HG03280 (cell line): ENCODE measurements at regions not wholly inside any gene's neighbourhood (a gene's known extent, or its start where the extent isn't known, plus 50 kb on each side); places are given as distances from the start of the nearest gene placed in this dataset.

Experiments
- ATAC-seq: cut with Tn5 transposase; IDR thresholded peaks from one replicate; pipeline ENCODE4 v1.9.1; 2021; ENCODE audit warnings: mild to moderate bottlenecking, moderate library complexity; ENCODE audit not compliant: unreplicated experiment

GRCh38 chr10:113357681-113358300 lies 195.1 kb upstream of the HABP2 start:
- ATAC-seq, result no peak

DNA sequence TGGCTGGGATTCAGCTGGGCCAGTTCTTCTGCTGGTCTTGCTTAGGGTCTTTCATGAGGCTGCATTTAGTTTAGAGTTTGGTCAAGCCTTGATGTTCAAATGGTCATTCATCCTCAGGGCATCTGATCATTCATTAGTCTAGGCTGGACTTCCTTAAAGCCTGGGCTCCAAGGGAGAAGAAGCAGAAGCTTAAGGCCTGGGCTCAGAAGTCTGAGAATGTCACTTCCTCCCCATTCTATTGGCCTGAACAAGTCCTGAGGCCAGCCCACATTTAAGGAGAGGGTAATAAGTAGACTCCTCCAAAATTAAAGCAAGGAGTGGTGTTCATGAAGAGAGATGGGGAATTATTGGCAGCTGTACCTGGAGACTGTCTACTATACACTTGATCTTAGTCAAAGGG lies 193.2 kb upstream of the HABP2 start:
- no peak for ATAC-seq

DNA sequence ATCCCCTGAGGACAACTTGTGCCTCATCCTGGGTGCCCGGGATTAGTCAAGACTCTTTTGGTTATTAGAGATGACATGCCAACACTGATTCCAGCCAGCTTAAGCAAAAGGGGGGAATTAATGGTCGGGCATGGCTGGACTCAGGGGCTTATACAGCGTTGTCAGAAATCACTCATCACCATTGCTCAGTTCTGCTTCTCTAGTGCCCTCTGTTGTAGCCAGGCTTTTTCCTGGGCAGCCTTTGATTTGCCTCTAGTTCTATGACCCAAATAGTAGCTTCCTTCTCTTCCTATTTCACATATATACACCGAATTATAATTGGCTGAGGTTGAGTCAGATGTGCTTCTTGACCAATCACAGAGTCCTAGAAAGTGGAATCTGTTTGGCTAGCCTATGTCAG lies 192.0 kb upstream of the HABP2 start:
- ATAC-seq, result no peak

- ATAC-seq, result no peak
Observed at GRCh38 chr10:113362645-113363091, 190.2 kb upstream of the HABP2 start.

- no peak for ATAC-seq
Observed at GRCh38 chr10:113364227-113364626, 188.6 kb upstream of the HABP2 start.

DNA sequence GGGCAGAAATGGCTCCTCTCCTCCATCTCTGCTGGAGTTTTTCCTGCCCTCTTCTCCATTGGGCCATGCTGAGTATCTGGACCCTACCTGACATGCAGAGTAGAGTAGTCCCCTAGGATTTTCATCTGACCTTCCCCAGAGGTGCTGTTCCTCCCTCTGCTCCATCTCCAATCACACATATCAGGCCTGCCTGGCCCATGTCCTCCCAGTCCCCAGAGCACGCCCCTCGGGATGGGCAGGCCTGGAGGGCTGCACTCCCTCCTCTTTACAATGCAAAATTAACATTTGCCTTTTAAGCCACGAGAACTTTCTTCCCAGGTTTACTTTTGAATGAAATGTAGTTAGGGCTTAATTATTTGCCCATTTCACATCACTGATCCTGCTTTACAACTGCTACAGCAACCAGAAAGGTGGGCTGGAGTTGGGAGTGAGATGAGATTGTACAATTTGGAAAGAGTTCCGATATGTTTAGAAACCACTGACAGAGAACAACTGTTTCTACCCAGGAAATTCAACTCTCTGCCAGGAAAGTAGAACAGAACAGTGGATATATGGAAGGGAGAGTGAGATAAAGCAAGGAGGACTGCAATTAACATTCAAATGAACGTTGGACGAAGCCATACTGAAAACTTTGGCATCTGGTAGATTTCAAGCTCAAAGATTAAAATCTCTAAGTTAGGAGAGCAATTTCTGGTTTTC lies 184.0 kb upstream of the HABP2 start:
- no peak for ATAC-seq

GRCh38 chr10:113369365-113369694 lies 183.5 kb upstream of the HABP2 start:
- ATAC-seq, result no peak

DNA sequence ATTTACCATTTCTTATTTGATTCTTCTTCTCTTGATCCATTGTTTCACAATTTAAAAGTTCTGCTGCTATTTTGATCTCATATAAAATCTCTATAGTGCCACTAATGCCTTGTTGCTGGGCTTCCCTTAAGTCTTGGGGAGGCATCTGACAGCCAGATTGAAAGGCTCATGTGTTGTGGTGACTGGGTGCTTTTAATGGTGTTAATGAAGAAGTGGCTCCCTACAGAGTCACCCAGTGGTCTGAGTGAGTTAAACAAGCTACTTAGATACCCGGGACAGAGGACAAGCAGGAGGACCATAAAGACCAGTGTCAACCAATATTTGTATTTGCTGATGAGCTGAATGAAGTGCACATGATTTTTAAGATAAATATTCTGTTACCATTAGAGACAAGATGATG lies 176.4 kb upstream of the HABP2 start:
- no peak for ATAC-seq

- ATAC-seq, result no peak
Observed at GRCh38 chr10:113379091-113379490, 173.8 kb upstream of the HABP2 start.

DNA sequence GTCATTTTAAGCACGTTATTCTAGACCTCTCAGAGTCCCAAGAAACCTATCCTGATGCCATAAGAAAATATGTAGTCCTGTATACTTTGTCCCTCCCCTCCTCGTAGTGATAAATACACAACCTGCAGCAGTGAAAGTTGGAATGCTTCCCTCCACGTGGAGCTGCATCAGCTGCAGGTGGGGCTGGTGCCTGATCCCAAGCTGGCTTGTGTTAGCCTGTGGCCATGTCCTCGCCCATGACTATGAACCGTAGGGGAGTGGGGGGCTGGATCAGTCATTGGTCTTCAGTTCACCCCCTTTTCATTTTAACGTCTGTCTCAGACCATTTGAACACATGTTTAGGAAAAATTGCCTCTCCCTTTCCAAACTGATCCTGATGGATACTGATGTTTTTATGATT lies 171.4 kb upstream of the HABP2 start:
- ATAC-seq, result no peak

- ATAC-seq, result no peak
Observed at GRCh38 chr10:113381981-113382509, 170.8 kb upstream of the HABP2 start.

GRCh38 chr10:113382691-113383090 lies 170.2 kb upstream of the HABP2 start:
- ATAC-seq, result no peak

- no peak for ATAC-seq
Observed at GRCh38 chr10:113384181-113384580, 168.7 kb upstream of the HABP2 start.

- peak; percentile 71 for ATAC-seq
Observed at GRCh38 chr10:113385021-113385999, 167.5 kb upstream of the HABP2 start.

GRCh38 chr10:113386005-113386404 lies 166.8 kb upstream of the HABP2 start:
- ATAC-seq, result no peak

- no peak for ATAC-seq
Observed at GRCh38 chr10:113389969-113390368, 162.9 kb upstream of the HABP2 start.

- no peak for ATAC-seq
Observed at GRCh38 chr10:113390896-113391295, 162.0 kb upstream of the HABP2 start.

DNA sequence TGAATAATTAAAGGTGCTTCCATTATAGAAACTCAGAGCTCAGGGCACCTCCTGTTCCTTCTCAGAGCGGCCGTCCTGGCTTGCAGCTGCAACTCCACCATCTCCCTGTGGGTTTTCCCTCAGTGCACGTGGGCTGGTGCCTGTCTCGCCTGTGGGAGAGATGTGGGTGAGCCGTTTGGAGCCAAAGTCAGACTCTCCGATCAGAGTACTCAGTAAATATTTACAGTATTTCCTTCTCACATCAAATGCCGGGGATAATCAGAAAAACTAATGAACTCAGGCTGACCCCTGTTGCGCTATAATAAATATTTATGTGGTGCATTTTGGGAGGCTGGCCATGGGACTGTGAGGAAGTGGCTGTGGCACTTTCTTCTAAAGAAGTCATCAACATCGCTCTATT lies 155.8 kb upstream of the HABP2 start:
- no peak for ATAC-seq

DNA sequence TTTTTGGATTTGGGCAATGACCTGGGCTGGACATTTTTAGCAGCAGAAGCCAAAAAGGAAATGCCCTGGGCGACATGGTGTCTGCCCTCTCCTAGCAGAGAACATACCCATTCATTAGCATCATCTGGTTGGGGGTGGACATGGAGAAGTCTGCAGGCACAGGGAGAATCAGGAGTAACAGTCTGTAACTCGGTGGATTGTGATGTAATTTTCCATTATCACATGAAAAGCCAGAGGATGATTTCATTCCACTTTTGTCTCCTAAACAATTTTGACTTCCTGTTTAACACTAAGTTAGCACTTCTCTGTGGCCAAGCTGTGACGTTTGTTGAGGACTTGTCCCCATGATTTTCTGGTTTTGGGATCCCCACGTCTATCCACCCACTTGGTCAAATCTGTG lies 153.8 kb upstream of the HABP2 start:
- ATAC-seq, result no peak

GRCh38 chr10:113402602-113403001 lies 150.3 kb upstream of the HABP2 start:
- ATAC-seq, result no peak

DNA sequence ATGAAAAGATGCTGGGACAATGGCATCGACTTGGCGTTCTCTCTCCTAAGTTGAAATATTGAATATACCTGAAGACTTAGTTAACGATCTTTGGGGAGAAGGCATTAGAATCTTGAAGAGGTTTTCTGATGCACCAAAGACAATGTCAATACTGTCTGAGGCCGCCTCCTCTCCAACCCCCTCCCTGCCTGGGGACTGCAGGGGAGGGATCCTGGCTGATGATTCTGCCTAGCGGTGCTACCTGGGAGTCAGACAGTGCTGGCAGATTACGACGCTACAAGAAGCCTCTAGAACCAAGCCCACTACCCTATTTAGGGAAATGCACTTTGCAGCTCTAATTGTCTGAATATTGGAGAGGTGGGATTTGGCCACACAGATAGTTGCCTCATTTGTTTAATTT lies 145.6 kb upstream of the HABP2 start:
- no peak for ATAC-seq
